22Rv1 (cell line): ENCODE measurements at regions not wholly inside any gene's neighbourhood (a gene's known extent, or its start where the extent isn't known, plus 50 kb on each side); places are given as distances from the start of the nearest gene placed in this dataset.

Experiments used
- ZFX ChIP-seq: fragments of 450-650 bp; IDR thresholded peaks from 2 replicates; pipeline ENCODE4 v1.6.1; 2017; ENCODE audit warnings: antibody characterized with exemption, borderline replicate concordance
- TF ChIP-seq, protein P1 (sequence below): fragments of 450-650 bp; IDR thresholded peaks from 2 replicates; pipeline ENCODE4 v1.5.1; 2017; ENCODE audit warnings: mild to moderate bottlenecking

DNA sequence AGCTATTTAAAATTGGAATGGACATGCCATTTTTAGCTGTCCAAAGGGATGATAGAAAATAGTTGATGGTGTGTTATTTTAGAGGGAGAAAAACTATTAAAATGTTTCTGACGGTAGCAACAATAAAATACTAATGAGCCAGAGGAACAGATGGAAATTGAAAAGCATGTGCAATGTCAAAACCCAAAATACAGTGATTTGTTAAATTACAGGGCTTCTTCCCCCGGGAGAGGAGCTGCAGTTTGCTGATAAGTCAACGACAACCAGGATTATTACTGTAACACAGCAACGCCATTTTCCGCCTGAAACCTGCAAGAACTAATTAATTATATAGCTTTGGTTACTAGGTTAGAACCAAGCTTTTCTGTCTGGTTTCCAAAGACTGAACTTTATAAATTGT lies 179.6 kb upstream of the SPTLC3 start:
- TF ChIP-seq, protein P1, sequence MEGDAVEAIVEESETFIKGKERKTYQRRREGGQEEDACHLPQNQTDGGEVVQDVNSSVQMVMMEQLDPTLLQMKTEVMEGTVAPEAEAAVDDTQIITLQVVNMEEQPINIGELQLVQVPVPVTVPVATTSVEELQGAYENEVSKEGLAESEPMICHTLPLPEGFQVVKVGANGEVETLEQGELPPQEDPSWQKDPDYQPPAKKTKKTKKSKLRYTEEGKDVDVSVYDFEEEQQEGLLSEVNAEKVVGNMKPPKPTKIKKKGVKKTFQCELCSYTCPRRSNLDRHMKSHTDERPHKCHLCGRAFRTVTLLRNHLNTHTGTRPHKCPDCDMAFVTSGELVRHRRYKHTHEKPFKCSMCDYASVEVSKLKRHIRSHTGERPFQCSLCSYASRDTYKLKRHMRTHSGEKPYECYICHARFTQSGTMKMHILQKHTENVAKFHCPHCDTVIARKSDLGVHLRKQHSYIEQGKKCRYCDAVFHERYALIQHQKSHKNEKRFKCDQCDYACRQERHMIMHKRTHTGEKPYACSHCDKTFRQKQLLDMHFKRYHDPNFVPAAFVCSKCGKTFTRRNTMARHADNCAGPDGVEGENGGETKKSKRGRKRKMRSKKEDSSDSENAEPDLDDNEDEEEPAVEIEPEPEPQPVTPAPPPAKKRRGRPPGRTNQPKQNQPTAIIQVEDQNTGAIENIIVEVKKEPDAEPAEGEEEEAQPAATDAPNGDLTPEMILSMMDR = no peak
- no peak for TF ChIP-seq ZFX
